Hematopoietic multipotent progenitor cell treated with erythropoietin and hydrocortisone succinate and interleukin-3 and kit ligand, for 15 days (in vitro differentiated cells): ENCODE measurements at regions not wholly inside any gene's neighbourhood (a gene's known extent, or its start where the extent isn't known, plus 50 kb on each side); places are given as distances from the start of the nearest gene placed in this dataset.

Experiments
- DNase-seq: peaks from one replicate; pipeline ENCODE4 v3.0.0-alpha.2; 2015; ENCODE audit warnings: low spot score

- DNase-seq, result no peak
These were observed 237.9 kb upstream of the CTBP2 start for GRCh38 chr10:125398270-125398669.

DNA sequence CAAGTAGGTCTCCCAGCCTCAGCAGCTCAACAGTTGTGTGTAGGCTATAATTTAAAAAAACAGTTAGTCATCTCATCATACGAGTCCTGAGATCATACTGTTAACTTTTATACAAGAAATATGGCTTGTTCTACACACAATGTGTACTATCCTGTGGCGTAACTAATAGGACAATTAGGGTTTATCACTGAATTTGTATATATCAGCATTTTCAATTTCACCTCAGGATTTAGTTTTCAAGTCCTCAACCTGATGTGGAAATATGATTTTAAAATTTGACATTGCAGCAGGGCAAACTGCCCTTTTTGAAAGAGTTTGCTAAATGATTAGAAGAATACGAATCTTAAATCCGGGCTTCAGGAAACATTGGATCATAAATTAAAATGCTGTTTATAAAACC lies 237.2 kb upstream of the CTBP2 start:
- no peak for DNase-seq

DNA sequence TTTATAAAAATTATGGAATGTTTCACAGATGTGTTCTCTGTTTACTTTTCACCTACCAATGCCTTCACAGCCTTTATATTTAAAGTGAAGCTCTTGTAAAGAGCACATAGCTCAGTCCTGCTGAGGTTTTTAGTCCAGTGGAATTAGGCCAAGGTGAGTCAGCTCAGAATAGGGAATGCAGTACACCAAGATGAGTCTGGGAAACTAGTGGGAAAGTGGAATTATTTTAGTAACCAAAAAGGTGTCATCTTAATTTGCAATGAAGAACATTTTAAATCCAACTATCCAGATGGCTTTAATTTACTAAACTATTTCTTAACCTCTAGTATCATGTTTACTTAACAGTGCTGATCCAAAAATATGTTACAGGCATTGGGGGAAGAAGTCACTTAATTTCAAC lies 236.3 kb upstream of the CTBP2 start:
- DNase-seq, result no peak

- DNase-seq, result no peak
These were observed 232.2 kb upstream of the CTBP2 start for GRCh38 chr10:125392609-125393008.

- no peak for DNase-seq
These were observed 231.8 kb upstream of the CTBP2 start for GRCh38 chr10:125392154-125392553.

DNA sequence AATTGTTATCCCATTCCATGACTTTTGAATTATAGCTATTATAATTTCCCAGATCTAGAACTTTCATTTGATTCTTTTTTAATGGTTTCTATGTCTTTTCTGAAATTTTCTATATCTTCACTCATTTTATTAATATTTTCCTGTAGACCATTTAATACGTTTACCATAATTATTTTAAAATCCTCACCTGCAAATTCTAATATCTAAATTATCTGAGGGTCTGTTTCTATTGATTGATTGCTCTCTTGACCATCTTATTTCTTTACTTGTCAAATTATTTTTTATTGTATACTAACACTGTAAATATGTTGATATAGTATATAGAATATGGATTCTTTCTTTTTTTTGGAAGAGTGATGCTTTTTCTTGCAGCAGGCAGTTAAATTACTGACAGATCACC lies 229.3 kb upstream of the CTBP2 start:
- DNase-seq, result no peak

GRCh38 chr10:125379592-125379991 lies 219.2 kb upstream of the CTBP2 start:
- no peak for DNase-seq

DNA sequence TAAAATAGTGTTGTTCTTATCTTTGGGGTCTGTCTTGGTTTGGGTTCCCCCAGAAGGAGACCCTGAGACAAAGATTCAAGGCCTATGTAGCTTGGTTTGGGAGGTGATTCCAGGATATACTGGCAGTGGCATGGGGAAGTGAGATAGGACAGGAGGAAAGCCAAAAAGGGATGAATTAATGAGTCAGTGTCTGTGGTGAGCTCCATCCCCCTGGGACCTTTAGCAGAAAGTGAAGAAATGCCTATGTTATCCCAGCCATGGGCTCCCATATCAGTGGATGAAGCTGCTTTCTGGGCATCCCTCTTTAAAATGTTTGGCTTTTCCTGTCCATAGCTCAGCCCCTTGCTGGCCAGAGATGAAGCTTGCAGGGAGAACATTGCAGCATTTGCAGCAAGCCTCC lies 217.0 kb upstream of the CTBP2 start:
- no peak for DNase-seq

DNA sequence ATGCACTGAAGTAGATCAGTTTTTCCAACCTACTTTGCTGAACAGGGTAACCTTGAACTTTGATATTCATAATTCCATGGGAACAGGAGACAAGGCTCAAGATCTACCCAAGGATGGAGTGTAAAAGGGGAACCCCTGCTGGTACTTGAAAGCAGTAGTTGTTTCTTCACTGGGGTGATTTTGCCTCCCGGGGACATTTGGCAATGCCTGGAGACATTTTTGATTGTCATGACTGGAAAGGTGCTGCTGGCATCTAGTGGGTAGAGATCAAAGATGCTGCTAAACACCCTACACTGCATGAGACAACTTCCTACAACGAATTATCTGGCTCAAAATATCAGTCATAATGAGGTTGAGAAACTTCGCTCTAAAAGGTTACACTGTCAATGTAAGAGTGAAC lies 214.8 kb upstream of the CTBP2 start:
- DNase-seq, result no peak

GRCh38 chr10:125373546-125373945 lies 213.2 kb upstream of the CTBP2 start:
- no peak for DNase-seq

DNA sequence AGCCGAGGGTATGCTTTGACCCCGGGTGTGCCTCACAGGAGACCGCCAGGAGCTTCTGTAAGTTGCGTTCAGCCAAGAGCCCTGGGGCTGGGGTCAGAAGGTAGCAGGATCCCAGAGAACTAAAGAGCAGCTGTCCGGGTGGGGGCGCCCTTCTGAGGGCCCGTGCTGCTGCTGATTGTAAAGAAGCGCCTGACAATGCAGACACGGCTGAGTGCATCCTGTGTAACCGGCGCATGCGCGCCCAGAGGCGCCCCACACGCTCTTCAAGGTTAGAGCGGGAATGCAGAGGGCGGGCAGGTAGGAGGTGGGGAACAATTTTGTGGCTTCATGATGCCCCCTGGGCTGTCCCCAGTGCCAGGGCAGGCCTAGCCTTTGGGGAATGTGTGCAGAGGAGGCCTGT lies 210.2 kb upstream of the CTBP2 start:
- no peak for DNase-seq

DNA sequence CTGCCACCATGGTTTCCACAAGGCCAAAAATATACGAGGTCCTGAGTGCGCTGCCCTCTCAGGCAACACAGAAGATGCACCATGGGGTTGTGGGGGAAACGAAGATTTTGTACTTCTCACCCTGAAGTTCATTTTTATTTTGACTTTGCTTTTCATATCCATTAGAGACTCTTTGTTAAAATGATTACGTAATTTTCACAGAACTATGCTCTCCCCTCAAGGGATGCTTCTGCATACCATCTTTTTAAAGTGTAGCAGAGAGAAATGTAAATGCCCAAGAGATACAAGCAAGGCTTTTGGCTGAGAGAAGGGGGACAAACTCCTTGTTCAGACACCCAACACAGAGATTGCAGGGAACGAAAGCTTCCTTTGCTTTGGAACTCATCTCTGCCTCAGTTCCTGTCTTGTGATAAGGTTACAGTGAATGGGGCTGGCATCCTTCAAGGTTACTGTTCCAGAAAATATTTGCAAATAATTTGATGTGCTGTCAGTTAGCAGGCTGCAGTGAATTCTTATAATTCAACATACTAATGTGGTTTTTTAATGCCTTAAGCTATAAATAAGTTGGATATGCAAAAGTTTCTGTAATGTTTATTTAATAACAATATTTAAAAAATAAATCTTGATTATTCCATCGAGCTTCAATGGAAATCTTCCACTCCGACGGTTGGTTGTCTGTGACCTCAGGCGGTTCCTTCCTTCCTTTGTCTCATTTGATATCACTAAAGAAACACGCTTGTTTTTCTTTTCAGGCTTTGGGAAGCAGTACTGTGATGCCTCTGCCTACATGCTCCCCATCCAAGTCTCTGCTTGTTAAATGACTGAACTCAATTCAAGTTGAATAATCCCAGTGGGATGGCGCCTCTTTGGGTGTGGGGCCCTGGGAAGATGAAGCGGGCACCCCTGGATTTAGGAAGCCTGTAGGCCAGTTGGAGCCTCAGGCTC lies 209.3 kb upstream of the CTBP2 start:
- DNase-seq, result no peak

- no peak for DNase-seq
These were observed 207.8 kb upstream of the CTBP2 start for GRCh38 chr10:125368146-125368545.

- DNase-seq, result no peak
These were observed 203.4 kb upstream of the CTBP2 start for GRCh38 chr10:125363791-125364190.

DNA sequence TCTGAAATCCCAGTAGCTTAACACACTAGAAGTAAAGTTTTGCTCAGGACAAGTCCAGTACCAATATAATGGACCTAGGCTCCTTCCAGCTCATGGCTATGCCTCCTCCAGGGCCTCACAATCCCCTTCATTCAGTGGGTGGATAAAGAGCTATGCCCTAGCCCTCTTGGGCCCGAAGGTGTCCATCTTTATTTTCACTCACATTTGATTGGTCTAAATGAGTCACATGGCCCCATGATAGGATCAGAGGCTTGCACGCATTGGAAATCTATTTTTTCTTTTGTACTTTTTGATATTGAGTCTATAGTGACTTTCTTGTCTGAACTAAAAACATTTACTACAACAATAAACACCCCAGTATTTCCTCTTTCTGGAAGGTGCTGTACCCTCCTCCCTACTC lies 202.6 kb upstream of the CTBP2 start:
- DNase-seq, result no peak

- no peak for DNase-seq
These were observed 199.0 kb upstream of the CTBP2 start for GRCh38 chr10:125359401-125359800.

- no peak for DNase-seq
These were observed 195.3 kb upstream of the CTBP2 start for GRCh38 chr10:125355657-125356056.

DNA sequence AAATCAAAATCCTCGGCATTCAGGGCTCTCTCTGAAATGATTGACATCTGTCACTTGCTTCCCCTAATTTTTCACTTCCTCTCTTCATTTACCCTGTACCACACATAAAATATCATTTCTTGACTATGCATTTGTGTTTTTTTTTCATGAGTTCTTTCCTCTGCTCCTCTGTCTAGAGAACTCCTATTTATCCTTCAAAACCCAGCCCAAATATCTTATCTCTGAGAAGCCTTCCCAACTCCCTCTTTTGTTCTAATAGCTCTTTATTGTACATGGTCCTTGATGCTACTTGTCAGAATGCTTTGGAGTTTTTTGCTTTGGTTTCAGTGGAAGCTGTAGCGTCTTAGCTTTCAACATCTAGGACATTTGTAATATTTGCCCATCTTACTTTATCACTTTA lies 190.2 kb upstream of the CTBP2 start:
- DNase-seq, result no peak

DNA sequence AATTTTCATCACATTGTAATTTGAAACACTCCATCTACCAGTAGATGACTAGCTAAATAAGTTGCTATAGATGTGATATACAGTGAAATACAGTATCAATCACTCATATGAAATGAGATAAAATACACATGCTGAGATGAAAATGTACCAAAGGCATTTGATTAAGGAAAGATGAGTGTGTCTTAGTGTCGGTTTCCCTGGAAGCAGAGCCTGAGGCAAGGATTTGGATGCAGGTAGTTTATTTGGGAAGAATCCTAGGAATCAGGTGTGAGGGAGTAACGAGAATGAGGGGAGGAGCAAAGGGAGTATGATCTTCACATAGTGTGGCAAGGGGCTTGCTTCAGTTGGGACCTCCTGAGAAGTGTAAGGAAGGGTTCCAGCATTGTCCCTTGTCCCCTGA lies 188.2 kb upstream of the CTBP2 start:
- DNase-seq, result no peak

DNA sequence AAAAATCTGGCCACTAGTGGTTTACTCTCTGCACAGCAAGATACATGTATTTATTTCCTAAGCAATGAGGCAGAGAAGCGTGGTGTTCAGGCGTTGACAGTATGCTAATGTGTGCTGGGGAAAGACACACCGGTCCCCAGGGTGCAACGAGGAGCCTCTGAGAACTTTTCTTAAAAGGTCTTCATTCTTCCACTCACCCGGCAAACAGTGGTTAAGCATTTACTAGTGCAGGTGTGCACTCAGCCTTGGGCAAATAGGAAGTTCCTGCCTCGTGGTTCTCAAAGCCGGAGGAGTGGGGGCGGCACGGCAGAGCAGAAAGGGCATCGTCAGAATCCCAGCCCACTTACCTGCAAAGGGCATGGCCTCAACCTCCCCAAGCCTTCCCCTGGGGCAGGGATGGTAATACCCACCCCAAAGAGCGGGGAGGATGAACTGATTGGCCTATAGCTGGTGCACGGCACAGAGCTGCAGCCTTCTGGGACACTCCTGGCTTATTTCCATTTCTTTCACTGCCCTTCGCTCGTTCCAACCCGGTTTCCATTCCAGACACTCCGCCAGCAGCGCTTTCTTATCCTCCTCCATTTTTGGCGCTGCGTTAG lies 184.3 kb upstream of the CTBP2 start:
- DNase-seq, result no peak

DNA sequence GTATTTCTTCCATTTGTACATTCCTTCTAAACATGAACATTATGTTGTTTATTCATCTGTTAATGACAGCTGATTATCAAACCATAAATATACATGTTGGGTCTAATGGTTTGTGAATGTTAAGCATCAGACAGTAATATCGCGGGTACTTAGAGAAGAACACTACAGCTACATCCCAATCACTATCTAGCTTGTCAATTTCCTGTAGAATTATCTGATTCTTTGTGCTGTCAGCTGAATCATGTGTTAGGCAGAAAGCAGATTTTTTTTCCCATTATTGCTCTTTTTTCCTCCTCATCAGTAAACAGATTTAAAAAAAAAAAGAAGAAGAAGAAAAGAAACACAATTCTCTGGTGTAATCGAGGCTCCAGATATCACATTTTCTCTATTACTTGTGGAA lies 183.6 kb upstream of the CTBP2 start:
- no peak for DNase-seq

DNA sequence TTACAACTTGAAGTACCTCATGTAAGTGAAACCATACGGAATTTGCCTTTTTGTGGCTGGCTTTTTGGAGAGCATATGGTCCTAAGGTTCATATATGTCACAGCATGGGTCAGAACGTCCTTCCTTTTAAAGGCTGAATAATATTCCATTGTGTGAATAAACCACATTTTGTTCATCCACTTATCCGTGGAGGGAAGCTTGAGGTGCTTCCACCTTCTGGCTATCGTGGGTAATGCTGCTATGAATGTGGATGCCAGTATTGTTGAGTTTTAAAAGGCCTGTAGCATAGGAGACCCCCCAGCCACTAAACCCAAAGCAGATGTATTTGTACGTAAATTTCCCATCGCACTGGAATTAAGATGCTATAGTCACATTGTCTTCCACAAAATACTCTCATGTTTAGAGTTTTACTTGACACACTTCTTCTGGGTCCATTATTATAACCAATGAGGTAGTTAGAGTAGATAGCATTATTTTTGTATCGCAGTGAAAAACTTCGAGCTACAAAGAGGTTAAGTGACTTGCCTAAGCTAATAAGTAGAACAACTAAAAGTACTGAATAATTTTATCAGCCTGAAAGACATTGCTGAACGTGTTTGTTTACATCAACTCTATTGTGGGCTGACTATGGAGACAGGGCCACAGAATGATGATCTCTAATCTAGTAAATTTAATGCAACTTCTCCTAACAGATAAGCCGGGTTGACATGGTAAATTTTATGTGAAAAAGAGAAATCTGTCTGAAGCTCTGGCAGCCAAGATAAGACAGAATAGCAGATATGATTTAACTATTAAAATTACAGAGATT lies 183.0 kb upstream of the CTBP2 start:
- DNase-seq, result peak; percentile 8

DNA sequence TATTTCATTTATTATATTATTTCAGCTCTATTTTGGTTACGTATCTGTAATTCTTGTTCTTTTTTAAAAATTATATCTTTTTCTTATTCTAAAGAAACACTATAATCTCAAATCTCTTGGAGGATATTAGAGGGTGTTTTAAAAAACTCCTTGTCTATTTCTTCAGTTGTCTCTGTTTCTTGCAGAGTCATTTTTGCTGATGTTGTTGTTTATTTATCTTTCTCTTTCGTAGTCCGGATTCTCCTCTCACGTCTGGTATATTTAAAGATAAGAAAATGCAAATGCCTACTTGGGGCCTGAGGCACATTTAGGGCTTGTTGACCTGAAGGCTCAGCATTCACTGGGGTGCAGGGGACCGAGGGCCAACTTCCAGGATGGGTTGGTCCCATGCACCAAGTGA lies 181.2 kb upstream of the CTBP2 start:
- no peak for DNase-seq
